GM23338 (cell line): ENCODE measurements at regions not wholly inside any gene's neighbourhood (a gene's known extent, or its start where the extent isn't known, plus 50 kb on each side); places are given as distances from the start of the nearest gene placed in this dataset.

ENCODE experiments used
- ATAC-seq: fragments of 200-7000 bp; cut with Tn5 transposase; 3 replicates; pipeline ENCODE4 v1.9.1; 2020
- DNase-seq: peaks from one replicate; pipeline ENCODE4 v3.0.0-alpha.2; 2015; ENCODE audit warnings: low spot score
- H2AFZ ChIP-seq: fragments of 200-600 bp; sonication (generic); 2 replicates; pipeline ENCODE4 v1.8.0; 2016; ENCODE audit warnings: antibody characterized with exemption, mild to moderate bottlenecking, moderate library complexity
- H3F3A ChIP-seq: fragments of 200-600 bp; sonication (generic); replicated peaks from 2 replicates; pipeline ENCODE4 v1.8.0; 2017; ENCODE audit warnings: antibody characterized with exemption, mixed run types, low read depth
- H3K27ac ChIP-seq: fragments of 200-600 bp; sonication (generic); 2 replicates; pipeline ENCODE4 v1.6.1; 2016; ENCODE audit warnings: low read depth
- H3K27me3 ChIP-seq: fragments of 200-600 bp; sonication (generic); 2 replicates; pipeline ENCODE4 v1.8.0; 2016; ENCODE audit warnings: mild to moderate bottlenecking, mixed run types, moderate library complexity; ENCODE audit not compliant: insufficient read depth
- H3K36me3 ChIP-seq: fragments of 200-600 bp; sonication (generic); 2 replicates; pipeline ENCODE4 v1.8.0; 2016; ENCODE audit warnings: mild to moderate bottlenecking; ENCODE audit not compliant: insufficient read depth
- H3K4me1 ChIP-seq: fragments of 200-600 bp; sonication (generic); 2 replicates; pipeline ENCODE4 v1.8.0; 2016; ENCODE audit warnings: mild to moderate bottlenecking, moderate library complexity; ENCODE audit not compliant: insufficient read depth
- H3K4me2 ChIP-seq: fragments of 200-600 bp; sonication (generic); 2 replicates; pipeline ENCODE4 v1.7.1; 2017; ENCODE audit warnings: mixed run types
- H3K4me3 ChIP-seq: fragments of 200-600 bp; sonication (generic); 2 replicates; pipeline ENCODE4 v1.6.1; 2016; ENCODE audit warnings: mixed run types
- H3K79me2 ChIP-seq: fragments of 200-600 bp; sonication (generic); replicated peaks from 2 replicates; pipeline ENCODE4 v1.8.0; 2017; ENCODE audit warnings: mild to moderate bottlenecking; ENCODE audit not compliant: insufficient read depth
- H3K9me2 ChIP-seq: fragments of 200-600 bp; sonication (generic); 2 replicates; pipeline ENCODE4 v1.8.0; 2017; ENCODE audit not compliant: insufficient read depth
- H4K20me1 ChIP-seq: fragments of 200-600 bp; sonication (generic); replicated peaks from 2 replicates; pipeline ENCODE4 v1.8.0; 2017; ENCODE audit warnings: mild to moderate bottlenecking; ENCODE audit not compliant: insufficient read depth
- H3K27ac Mint-ChIP-seq: 2 replicates; pipeline ENCODE4 v1.8.0; 2020; ENCODE audit warnings: inconsistent platforms, mild to moderate bottlenecking, moderate library complexity, mixed read lengths
- H3K27me3 Mint-ChIP-seq: 3 replicates; pipeline ENCODE4 v1.8.0; 2022; ENCODE audit warnings: low read depth, mild to moderate bottlenecking, moderate library complexity, mixed read lengths, inconsistent platforms; ENCODE audit not compliant: insufficient read depth, poor library complexity
- H3K36me3 Mint-ChIP-seq: 3 replicates; pipeline ENCODE4 v1.8.0; 2021; ENCODE audit warnings: low read depth, mild to moderate bottlenecking, inconsistent platforms, moderate library complexity, mixed read lengths
- H3K4me1 Mint-ChIP-seq: 3 replicates; pipeline ENCODE4 v1.8.0; 2020; ENCODE audit warnings: mild to moderate bottlenecking, inconsistent platforms, mixed read lengths
- H3K4me3 Mint-ChIP-seq: 3 replicates; pipeline ENCODE4 v1.8.0; 2021; ENCODE audit warnings: moderate library complexity, mild to moderate bottlenecking, inconsistent platforms, mixed read lengths
- H3K9me3 Mint-ChIP-seq: 3 replicates; pipeline ENCODE4 v1.8.0; 2020; ENCODE audit warnings: moderate library complexity, mild to moderate bottlenecking, inconsistent platforms, mixed read lengths
- CREB1 ChIP-seq: fragments of 250-450 bp; sonication (Bioruptor Pico); IDR thresholded peaks from 2 replicates; pipeline ENCODE4 v1.5.0; 2020; ENCODE audit warnings: low read depth, mild to moderate bottlenecking, moderate library complexity
- CTCF ChIP-seq, 2 experiments: fragments of 200-600 bp in 1 of 2; sonication (generic) in 1 of 2; conservative IDR thresholded peaks; 2 replicates each; pipeline versions ENCODE4 v1.5.1 to v1.6.1; 2016 to 2017; ENCODE audit warnings: antibody characterized with exemption in 2 of 2, low read depth in 2 of 2, mild to moderate bottlenecking in 2 of 2, moderate library complexity in 1 of 2
- ETS1 ChIP-seq: IDR thresholded peaks from 2 replicates; pipeline ENCODE4 v1.6.1; 2016; ENCODE audit warnings: antibody characterized with exemption
- EZH2 ChIP-seq: fragments of 200-600 bp; sonication (generic); IDR thresholded peaks from one replicate; pipeline ENCODE4 v1.8.0; 2017; ENCODE audit warnings: antibody characterized with exemption, mild to moderate bottlenecking, low read depth; ENCODE audit not compliant: unreplicated experiment
- EZH2phosphoT487 ChIP-seq: fragments of 200-600 bp; sonication (generic); IDR thresholded peaks from one replicate; pipeline ENCODE4 v1.8.1; 2018; ENCODE audit warnings: antibody characterized with exemption; ENCODE audit not compliant: unreplicated experiment
- JUNB ChIP-seq: IDR thresholded peaks from one replicate; pipeline ENCODE4 v1.6.1; 2016; ENCODE audit warnings: antibody characterized with exemption; ENCODE audit not compliant: unreplicated experiment
- NANOG ChIP-seq: IDR thresholded peaks from 2 replicates; pipeline ENCODE4 v1.6.1; 2016; ENCODE audit warnings: antibody characterized with exemption, borderline replicate concordance
- POLR2AphosphoS5 ChIP-seq: IDR thresholded peaks from 2 replicates; pipeline ENCODE4 v1.6.1; 2016; ENCODE audit warnings: antibody characterized with exemption, low read depth
- REST ChIP-seq: IDR thresholded peaks from one replicate; pipeline ENCODE4 v1.6.1; 2018; ENCODE audit warnings: antibody characterized with exemption; ENCODE audit not compliant: unreplicated experiment
- STAT1 ChIP-seq: IDR thresholded peaks from one replicate; pipeline ENCODE4 v1.6.1; 2016; ENCODE audit warnings: antibody characterized with exemption; ENCODE audit not compliant: unreplicated experiment
- ZNF114 ChIP-seq: fragments of 250-450 bp; sonication (Bioruptor Pico); IDR thresholded peaks from 2 replicates; pipeline ENCODE4 v1.5.0; 2020; ENCODE audit warnings: mild to moderate bottlenecking, moderate library complexity
- ZNF331 ChIP-seq: fragments of 250-450 bp; sonication (Bioruptor Pico); IDR thresholded peaks from 2 replicates; pipeline ENCODE4 v1.5.0; 2020; ENCODE audit warnings: low read depth, mild to moderate bottlenecking, moderate library complexity
- ZNF462 ChIP-seq: fragments of 250-450 bp; sonication (Bioruptor Pico); IDR thresholded peaks from 2 replicates; pipeline ENCODE4 v1.5.0; 2020; ENCODE audit warnings: mild to moderate bottlenecking, moderate library complexity

GRCh38 chr4:181676546-181676945, 566.7 kb upstream of the TENM3 start:
- Mint-ChIP-seq H3K27ac (no peak overlapping the region), H3K27me3 (no peaks in the 10 kb centered on the region), H3K9me3 (no peaks in the 10 kb centered on the region), H3K36me3 (no peaks in the 10 kb centered on the region), H3K4me1 (no peaks in the 10 kb centered on the region), H3K4me3 (no peak overlapping the region)
- no peaks in the 10 kb centered on the region for H3F3A ChIP-seq
- no peak for DNase-seq
- H3K9me2 ChIP-seq, result no peaks in the 10 kb centered on the region
- H3K4me2 ChIP-seq, result no peak overlapping the region
- no peaks in the 10 kb centered on the region for H3K27me3 ChIP-seq
- no peak overlapping the region for H2AFZ ChIP-seq
- H3K79me2 ChIP-seq, result no peaks in the 10 kb centered on the region
- H3K36me3 ChIP-seq, result no peaks in the 10 kb centered on the region
- H3K27ac ChIP-seq, result no peak overlapping the region
- H3K4me3 ChIP-seq, result no peak overlapping the region
- TF ChIP-seq ZNF114 (CRISPR knock-in tag) (no peak), ZNF462 (no peak), ETS1 (no peak), EZH2phosphoT487 (no peak), CREB1 (CRISPR knock-in tag) (no peak), STAT1 (no peak), JUNB (no peak), ZNF331 (CRISPR knock-in tag) (no peak), NANOG (no peak), POLR2AphosphoS5 (no peak), EZH2 (no peak), REST (no peak), CTCF (conservative IDR thresholded peaks at IDR 0.05; ENCODE audit: low read depth in 2 of 2) (no peak)
- H4K20me1 ChIP-seq, result no peaks in the 10 kb centered on the region
- ATAC-seq, result no peak
- no peaks in the 10 kb centered on the region for H3K4me1 ChIP-seq
